K562 (cell line): ENCODE measurements at regions not wholly inside any gene's neighbourhood (a gene's known extent, or its start where the extent isn't known, plus 50 kb on each side); places are given as distances from the start of the nearest gene placed in this dataset.

Experiments used
- ATAC-seq: fragments of 200-7000 bp; cut with Tn5 transposase; 3 replicates; pipeline ENCODE4 v1.9.1; 2020; ENCODE audit warnings: moderate library complexity
- BruUV-seq: library from RNA; stranded (reverse); fragments of 400-500 nt; replicated peaks from 2 replicates; lab custom pipeline; 2021; lab: Mats Ljungman, UMichigan
- CTCF ChIA-PET: fragments of 300-600 bp; formaldehyde crosslinking; extraction: SDS; loops from one replicate; lab custom pipeline; 2021; ENCODE audit warnings: low intra/inter-chr PET ratio; lab: Yijun Ruan, JAX
- POLR2A ChIA-PET: fragments of 300-600, 350-650 bp; sonication (Branson Sonifier 250); formaldehyde crosslinking; extraction: SDS; loops from one replicate; lab custom pipeline; 2021; ENCODE audit warnings: antibody characterized with exemption, inconsistent platforms; lab: Yijun Ruan, JAX
- DNase-seq, 4 experiments: peaks; one replicate each; pipeline versions ENCODE4 v3.0.0 to v3.0.0-alpha.2; 2011 to 2018; ENCODE audit warnings: low spot score in 3 of 4, mixed read lengths in 3 of 4; ENCODE audit errors: extremely low read depth in 1 of 4
- FAIRE-seq: peaks from 2 replicates; lab custom pipeline; 2011; peaks lifted over from hg19 to GRCh38; lab: Jason Lieb, UNC
- H2AFZ ChIP-seq: 2 replicates; pipeline ENCODE4 v1.6.0; 2011; ENCODE audit warnings: low read depth, low read length, control low read depth, inconsistent platforms
- H3K27ac ChIP-seq: fragments of 200-600 bp; 3 replicates; pipeline ENCODE4 v1.8.0; 2011; ENCODE audit warnings: low read depth, mild to moderate bottlenecking, control low read depth, inconsistent platforms, low read length, moderate library complexity, mixed read lengths; ENCODE audit errors: extremely low read depth
- H3K27me3 ChIP-seq, 2 experiments: fragments of 300-600 bp in 1 of 2; 2 replicates in 1 of 2; 3 replicates in 1 of 2; pipeline versions ENCODE4 v1.6.0 to v1.8.0; 2011; ENCODE audit warnings: inconsistent platforms in 2 of 2, low read length in 2 of 2, mild to moderate bottlenecking in 1 of 2, mixed read lengths in 1 of 2, moderate library complexity in 1 of 2; ENCODE audit not compliant: control insufficient read depth in 2 of 2, insufficient read depth in 2 of 2
- H3K36me3 ChIP-seq: fragments of 300-600 bp; 3 replicates; pipeline ENCODE4 v1.8.0; 2011; ENCODE audit warnings: mild to moderate bottlenecking, low read length, inconsistent platforms; ENCODE audit not compliant: control insufficient read depth, insufficient read depth
- H3K4me1 ChIP-seq, 2 experiments: fragments of 200-600 bp in 1 of 2; replicated peaks in 1 of 2; 2 replicates in 1 of 2; 3 replicates in 1 of 2; pipeline versions ENCODE4 v1.5.1 to v1.8.0; 2011; ENCODE audit warnings: inconsistent platforms in 2 of 2, low read length in 2 of 2, mild to moderate bottlenecking in 1 of 2, mixed read lengths in 1 of 2, moderate library complexity in 1 of 2; ENCODE audit not compliant: control insufficient read depth in 2 of 2, insufficient read depth in 2 of 2
- H3K4me2 ChIP-seq: 2 replicates; pipeline ENCODE4 v1.6.1; 2011; ENCODE audit warnings: low read length, control low read depth, inconsistent platforms, mixed read lengths; ENCODE audit not compliant: insufficient read depth
- H3K4me3 ChIP-seq: fragments of 200-600 bp; sonication (generic), shearing (Covaris generic); 2 replicates; pipeline ENCODE4 v1.5.1; 2016; ENCODE audit warnings: control low read depth, inconsistent platforms
- H3K79me2 ChIP-seq: fragments of 200-600 bp; 3 replicates; pipeline ENCODE4 v1.8.0; 2011; ENCODE audit warnings: low read length, inconsistent platforms; ENCODE audit not compliant: control insufficient read depth, insufficient read depth
- H3K9ac ChIP-seq, 2 experiments: 2 replicates each; pipeline versions ENCODE4 v1.6.0 to v1.6.1; 2011; ENCODE audit warnings: low read depth in 2 of 2, low read length in 2 of 2, control low read depth in 1 of 2, inconsistent platforms in 1 of 2, mild to moderate bottlenecking in 1 of 2, mixed read lengths in 1 of 2; ENCODE audit not compliant: insufficient read depth in 1 of 2
- H3K9me1 ChIP-seq: one replicate; pipeline ENCODE4 v1.6.0; 2011; ENCODE audit warnings: inconsistent platforms, mild to moderate bottlenecking, low read length, moderate library complexity; ENCODE audit not compliant: control insufficient read depth, insufficient read depth
- H3K9me3 ChIP-seq: replicated peaks from 2 replicates; pipeline ENCODE4 v1.5.1; 2011; ENCODE audit warnings: low read depth, low read length, inconsistent platforms; ENCODE audit not compliant: control insufficient read depth, insufficient read depth
- H4K20me1 ChIP-seq: replicated peaks from 2 replicates; pipeline ENCODE4 v1.6.1; 2011; ENCODE audit warnings: low read length, inconsistent platforms, mixed read lengths; ENCODE audit not compliant: control insufficient read depth, insufficient read depth
- ATF1 ChIP-seq, 2 experiments: fragments of 450-650 bp in 1 of 2; IDR thresholded peaks; 2 replicates each; pipeline ENCODE4 v1.6.1; 2016; ENCODE audit warnings: missing compliant biosample characterization in 1 of 2, missing genetic modification characterization in 1 of 2
- BMI1 ChIP-seq: fragments of 150-350 bp; IDR thresholded peaks from 2 replicates; pipeline ENCODE4 v1.6.1; 2014; ENCODE audit warnings: low read length
- HNRNPL ChIP-seq: fragments of 200-400 bp; formaldehyde crosslinking; IDR thresholded peaks from 2 replicates; pipeline ENCODE4 v1.6.1; 2017; ENCODE audit warnings: low read depth, mild to moderate bottlenecking, low read length
- NFXL1 ChIP-seq: fragments of 450-650 bp; formaldehyde crosslinking; IDR thresholded peaks from 2 replicates; pipeline ENCODE4 v1.4.0; 2021; ENCODE audit warnings: mild to moderate bottlenecking
- PHF20 ChIP-seq: fragments of 450-650 bp; IDR thresholded peaks from 2 replicates; pipeline ENCODE4 v1.6.1; 2018; ENCODE audit not compliant: partially characterized antibody
- PYGO2 ChIP-seq: fragments of 450-650 bp; IDR thresholded peaks from 2 replicates; pipeline ENCODE4 v1.6.1; 2016; ENCODE audit warnings: mild to moderate bottlenecking, missing genetic modification characterization, moderate library complexity, missing compliant biosample characterization
- TEAD4 ChIP-seq, 2 experiments: sonication (generic) in 1 of 2; formaldehyde crosslinking in 1 of 2; IDR thresholded peaks; 2 replicates each; pipeline versions ENCODE4 v1.6.1 to v1.8.0; 2012 to 2022; ENCODE audit warnings: borderline replicate concordance in 1 of 2, inconsistent platforms in 1 of 2, low read length in 1 of 2, mild to moderate bottlenecking in 1 of 2, missing genetic modification reagents in 1 of 2
- ZNF197 ChIP-seq: fragments of 200-800 bp; sonication (Bioruptor generic); IDR thresholded peaks from 2 replicates; pipeline ENCODE4 v1.6.1; 2016; ENCODE audit warnings: low read depth, missing genetic modification characterization, missing compliant biosample characterization
- ZNF507 ChIP-seq: conservative IDR thresholded peaks from 2 replicates; pipeline ENCODE4 v1.6.1; 2017; ENCODE audit warnings: missing genetic modification characterization, missing compliant biosample characterization
- WGBS: fragments of 100-300 bp; shearing (Covaris generic); methylation state at CpG from one replicate; pipeline ENCODE4 v1.1.6; 2016; ENCODE audit warnings: low coverage, mixed read lengths; ENCODE audit not compliant: insufficient coverage; ENCODE audit errors: missing lambda C conversion rate; 5-methylcytosine and 5-hydroxymethylcytosine counted together
- in situ Hi-C: fragments of 300-500 bp; cut with MboI; formaldehyde crosslinking; loops from 4 replicates; pipeline ENCODE4 v1.15.0; 2018; ENCODE audit warnings: inconsistent platforms, mixed read lengths
- intact Hi-C: fragments of 100-400 bp; cut with micrococcal nuclease; formaldehyde crosslinking; loops from 2 replicates; pipeline ENCODE4 v1.14.2; 2022
- TF ChIP-seq, protein P1 (sequence below): fragments of 250-450 bp; sonication (Bioruptor Pico); IDR thresholded peaks from 2 replicates; pipeline ENCODE4 v1.8.0; 2022; ENCODE audit warnings: moderate library complexity, mild to moderate bottlenecking, inconsistent platforms
- TF ChIP-seq, protein P2 (sequence below): fragments of 200-800 bp; sonication (Bioruptor generic); IDR thresholded peaks from 2 replicates; pipeline ENCODE4 v1.6.1; 2017; ENCODE audit warnings: missing genetic modification characterization, missing compliant biosample characterization
- TF ChIP-seq, protein P3 (sequence below): fragments of 250-450 bp; sonication (Bioruptor Pico); IDR thresholded peaks from 2 replicates; pipeline ENCODE4 v1.4.0; 2020; ENCODE audit warnings: mild to moderate bottlenecking, moderate library complexity

DNA sequence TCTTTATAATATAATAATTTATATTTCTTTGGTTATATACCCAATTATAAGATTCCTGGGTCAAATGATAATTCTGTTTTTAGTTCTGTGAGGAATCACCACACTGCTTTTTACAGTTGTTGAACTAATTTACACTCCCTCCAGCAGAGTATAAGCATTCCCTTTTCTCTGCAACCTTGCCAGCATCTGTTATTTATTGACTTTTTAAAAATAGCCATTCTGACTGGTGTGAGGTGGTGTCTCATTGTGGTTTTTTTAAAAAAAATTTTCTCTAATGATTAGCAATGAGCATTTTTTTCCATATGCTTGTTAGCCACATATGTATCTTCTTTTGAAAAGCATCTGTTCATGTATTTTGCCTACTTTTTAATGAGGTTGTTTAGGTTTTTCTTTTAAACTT is 122.2 kb downstream of the ZNF486 start:
- no peak overlapping the region for H3K4me2 ChIP-seq
- no peak overlapping the region for H3K4me3 ChIP-seq
- no peaks in the 10 kb centered on the region for H3K79me2 ChIP-seq
- H3K4me1 ChIP-seq, result no peaks in the 10 kb centered on the region
- BruUV-seq, result no TSS peak
- no peak for TF ChIP-seq NFXL1 (CRISPR knock-in tag)
- no peaks in the 10 kb centered on the region for H3K27me3 ChIP-seq
- no peak overlapping the region for H3K27ac ChIP-seq
- DNase-seq, result no peak
- H3K9me3 ChIP-seq, result no peaks in the 10 kb centered on the region
- ChIA-PET POLR2A (no interaction called here), CTCF (no interaction called here)
- in situ Hi-C loops (no loop called here), intact Hi-C loops (no loop called here)
- H3K36me3 ChIP-seq, result no peaks in the 10 kb centered on the region
- no peak overlapping the region for H2AFZ ChIP-seq
- no peaks in the 10 kb centered on the region for H4K20me1 ChIP-seq
- no peak for ATAC-seq
- no peak overlapping the region for H3K9ac ChIP-seq
- FAIRE-seq, result no peak
- no peaks in the 10 kb centered on the region for H3K9me1 ChIP-seq

DNA sequence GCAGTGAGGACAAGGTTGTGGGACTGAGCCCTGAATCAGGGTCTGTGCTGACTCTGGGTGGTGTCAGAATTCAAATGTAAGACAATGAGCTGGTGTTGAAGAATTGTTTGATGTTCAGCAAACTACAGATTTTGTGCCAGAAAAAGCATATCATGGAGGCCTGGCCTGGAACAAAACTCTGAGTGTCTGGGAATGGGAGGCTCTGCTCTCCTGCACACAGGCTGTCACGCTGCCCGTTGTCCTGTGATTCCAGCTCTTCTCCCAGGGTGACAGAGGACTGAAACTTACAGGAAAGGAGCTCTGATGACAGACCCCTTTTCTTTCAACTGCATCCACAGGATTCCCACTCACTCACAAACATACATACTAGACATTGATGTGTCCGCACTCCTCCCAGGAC is 120.1 kb downstream of the ZNF486 start:
- H3K36me3 ChIP-seq, result no peaks in the 10 kb centered on the region
- no peak overlapping the region for H3K9ac ChIP-seq
- ATAC-seq (no peak), DNase-seq (no peak), FAIRE-seq (no peak)
- no peaks in the 10 kb centered on the region for H4K20me1 ChIP-seq
- no peaks in the 10 kb centered on the region for H3K27me3 ChIP-seq
- H3K4me2 ChIP-seq, result no peak overlapping the region
- H3K4me1 ChIP-seq, result no peaks in the 10 kb centered on the region
- CTCF ChIA-PET, result no interaction called here
- POLR2A ChIA-PET, result no interaction called here
- intact Hi-C loops (no loop called here), in situ Hi-C loops (no loop called here)
- H3K79me2 ChIP-seq, result no peaks in the 10 kb centered on the region
- H2AFZ ChIP-seq, result no peak overlapping the region
- no TSS peak for BruUV-seq
- H3K9me3 ChIP-seq, result no peaks in the 10 kb centered on the region; the same call in 1 of the 2 replicates
- H3K4me3 ChIP-seq, result no peak overlapping the region
- no peaks in the 10 kb centered on the region for H3K9me1 ChIP-seq
- no peak overlapping the region for H3K27ac ChIP-seq
- 6% methylated on average over 3 of the region's 3 CpGs for WGBS
- TF ChIP-seq, protein P1, sequence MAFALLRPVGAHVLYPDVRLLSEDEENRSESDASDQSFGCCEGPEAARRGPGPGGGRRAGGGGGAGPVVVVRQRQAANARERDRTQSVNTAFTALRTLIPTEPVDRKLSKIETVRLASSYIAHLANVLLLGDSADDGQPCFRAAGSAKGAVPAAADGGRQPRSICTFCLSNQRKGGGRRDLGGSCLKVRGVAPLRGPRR (CRISPR knock-in tag), result no peak
- TF ChIP-seq HNRNPL (no peak), BMI1 (no peak), PYGO2 (tag) (no peak), PHF20 (no peak), ZNF507 (no peak), ZNF197 (CRISPR knock-in tag) (no peak), ATF1 (CRISPR knock-in tag; IDR thresholded peaks at IDR 0.05) (no peak), ATF1 (tag; IDR thresholded peaks at IDR 0.05) (no peak), TEAD4 (IDR thresholded peaks at IDR 0.05; ENCODE audit: low read length) (no peak), TEAD4 (CRISPR knock-in tag; IDR thresholded peaks at IDR 0.05; ENCODE audit: borderline replicate concordance) (no peak)
- TF ChIP-seq, protein P2, sequence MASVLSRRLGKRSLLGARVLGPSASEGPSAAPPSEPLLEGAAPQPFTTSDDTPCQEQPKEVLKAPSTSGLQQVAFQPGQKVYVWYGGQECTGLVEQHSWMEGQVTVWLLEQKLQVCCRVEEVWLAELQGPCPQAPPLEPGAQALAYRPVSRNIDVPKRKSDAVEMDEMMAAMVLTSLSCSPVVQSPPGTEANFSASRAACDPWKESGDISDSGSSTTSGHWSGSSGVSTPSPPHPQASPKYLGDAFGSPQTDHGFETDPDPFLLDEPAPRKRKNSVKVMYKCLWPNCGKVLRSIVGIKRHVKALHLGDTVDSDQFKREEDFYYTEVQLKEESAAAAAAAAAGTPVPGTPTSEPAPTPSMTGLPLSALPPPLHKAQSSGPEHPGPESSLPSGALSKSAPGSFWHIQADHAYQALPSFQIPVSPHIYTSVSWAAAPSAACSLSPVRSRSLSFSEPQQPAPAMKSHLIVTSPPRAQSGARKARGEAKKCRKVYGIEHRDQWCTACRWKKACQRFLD (CRISPR knock-in tag), result no peak
- TF ChIP-seq, protein P3, sequence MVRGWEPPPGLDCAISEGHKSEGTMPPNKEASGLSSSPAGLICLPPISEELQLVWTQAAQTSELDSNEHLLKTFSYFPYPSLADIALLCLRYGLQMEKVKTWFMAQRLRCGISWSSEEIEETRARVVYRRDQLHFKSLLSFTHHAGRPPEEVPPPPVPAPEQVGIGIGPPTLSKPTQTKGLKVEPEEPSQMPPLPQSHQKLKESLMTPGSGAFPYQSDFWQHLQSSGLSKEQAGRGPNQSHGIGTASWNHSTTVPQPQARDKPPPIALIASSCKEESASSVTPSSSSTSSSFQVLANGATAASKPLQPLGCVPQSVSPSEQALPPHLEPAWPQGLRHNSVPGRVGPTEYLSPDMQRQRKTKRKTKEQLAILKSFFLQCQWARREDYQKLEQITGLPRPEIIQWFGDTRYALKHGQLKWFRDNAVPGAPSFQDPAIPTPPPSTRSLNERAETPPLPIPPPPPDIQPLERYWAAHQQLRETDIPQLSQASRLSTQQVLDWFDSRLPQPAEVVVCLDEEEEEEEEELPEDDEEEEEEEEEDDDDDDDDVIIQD (CRISPR knock-in tag), result no peak
